Neural progenitor cell (in vitro differentiated cells): ENCODE measurements at regions not wholly inside any gene's neighbourhood (a gene's known extent, or its start where the extent isn't known, plus 50 kb on each side); places are given as distances from the start of the nearest gene placed in this dataset.

Source experiments
- DNase-seq: peaks from one replicate; pipeline ENCODE4 v3.0.0-alpha.2; 2016; ENCODE audit warnings: low spot score
- H2AFZ ChIP-seq: fragments of 200-600 bp; sonication (generic); replicated peaks from 2 replicates; pipeline ENCODE4 v1.6.1; 2016; ENCODE audit warnings: antibody characterized with exemption
- H3F3A ChIP-seq: fragments of 200-600 bp; sonication (generic); 2 replicates; pipeline ENCODE4 v1.6.1; 2016; ENCODE audit warnings: antibody characterized with exemption, low read depth
- H3K27ac ChIP-seq: fragments of 200-600 bp; sonication (generic); 2 replicates; pipeline ENCODE4 v1.5.1; 2016; ENCODE audit warnings: mild to moderate bottlenecking
- H3K27me3 ChIP-seq: fragments of 200-600 bp; sonication (generic); 2 replicates; pipeline ENCODE4 v1.6.1; 2016; ENCODE audit warnings: mild to moderate bottlenecking, moderate library complexity
- H3K36me3 ChIP-seq: fragments of 200-600 bp; sonication (generic); 2 replicates; pipeline ENCODE4 v1.5.1; 2016
- H3K4me1 ChIP-seq: fragments of 200-600 bp; sonication (generic); 2 replicates; pipeline ENCODE4 v1.6.1; 2016; ENCODE audit warnings: mixed run types
- H3K4me2 ChIP-seq: fragments of 200-600 bp; sonication (generic); 2 replicates; pipeline ENCODE4 v1.6.1; 2016
- H3K4me3 ChIP-seq: fragments of 200-600 bp; sonication (generic); 2 replicates; pipeline ENCODE4 v1.5.1; 2016
- H3K79me2 ChIP-seq: fragments of 200-600 bp; sonication (generic); 2 replicates; pipeline ENCODE4 v1.6.1; 2016; ENCODE audit warnings: low read depth
- H3K9ac ChIP-seq: fragments of 200-600 bp; sonication (generic); 2 replicates; pipeline ENCODE4 v1.6.1; 2016
- H3K9me3 ChIP-seq: fragments of 200-600 bp; sonication (generic); 2 replicates; pipeline ENCODE4 v1.5.1; 2016; ENCODE audit warnings: low read depth
- H4K20me1 ChIP-seq: fragments of 200-600 bp; sonication (generic); 2 replicates; pipeline ENCODE4 v1.6.1; 2016; ENCODE audit warnings: low read depth
- H3K27ac Mint-ChIP-seq: 3 replicates; pipeline ENCODE4 v1.8.0; 2021; ENCODE audit warnings: mixed read lengths
- H3K27me3 Mint-ChIP-seq: 2 replicates; pipeline ENCODE4 v1.8.0; 2022; ENCODE audit warnings: low read depth, mild to moderate bottlenecking, inconsistent platforms, moderate library complexity, mixed read lengths; ENCODE audit not compliant: insufficient read depth
- H3K36me3 Mint-ChIP-seq: 3 replicates; pipeline ENCODE4 v1.8.0; 2021; ENCODE audit warnings: mixed read lengths
- H3K4me1 Mint-ChIP-seq: 3 replicates; pipeline ENCODE4 v1.8.0; 2021; ENCODE audit warnings: mixed read lengths
- H3K4me3 Mint-ChIP-seq: 3 replicates; pipeline ENCODE4 v1.8.0; 2021; ENCODE audit warnings: mild to moderate bottlenecking, moderate library complexity, mixed read lengths
- H3K9me3 Mint-ChIP-seq: 3 replicates; pipeline ENCODE4 v1.8.0; 2020; ENCODE audit warnings: mixed read lengths
- EZH2 ChIP-seq: fragments of 200-600 bp; sonication (generic); IDR thresholded peaks from 2 replicates; pipeline ENCODE4 v1.6.1; 2017; ENCODE audit warnings: antibody characterized with exemption, mild to moderate bottlenecking, moderate library complexity
- EZH2phosphoT487 ChIP-seq: fragments of 200-600 bp; sonication (generic); IDR thresholded peaks from 2 replicates; pipeline ENCODE4 v1.6.1; 2017; ENCODE audit warnings: antibody characterized with exemption
- TF ChIP-seq, protein P1 (sequence below): fragments of 200-600 bp; sonication (generic); IDR thresholded peaks from 2 replicates; pipeline ENCODE4 v1.5.1; 2017; ENCODE audit warnings: antibody characterized with exemption, mild to moderate bottlenecking

DNA sequence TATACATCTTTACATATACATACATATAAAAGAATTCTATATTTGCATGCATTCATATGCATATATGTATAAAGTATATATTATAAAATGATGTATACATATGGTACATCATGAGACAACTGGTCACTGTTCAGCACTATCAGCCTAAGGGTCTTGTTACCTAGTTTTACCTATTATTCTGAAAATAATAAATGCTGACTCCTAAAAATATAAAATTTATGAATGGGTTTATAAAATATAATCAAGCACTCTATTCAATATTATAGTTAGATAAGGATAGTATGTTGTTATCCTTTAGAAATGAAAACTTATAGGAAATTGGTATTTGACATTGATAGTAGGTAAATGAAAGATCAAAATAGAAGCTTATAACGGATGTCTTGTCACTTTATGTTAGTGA lies 324.2 kb downstream of the GBA3 start:
- no peak for DNase-seq
- no peaks in the 10 kb centered on the region for H3K79me2 ChIP-seq
- no peaks in the 10 kb centered on the region for H3K9me3 Mint-ChIP-seq

DNA sequence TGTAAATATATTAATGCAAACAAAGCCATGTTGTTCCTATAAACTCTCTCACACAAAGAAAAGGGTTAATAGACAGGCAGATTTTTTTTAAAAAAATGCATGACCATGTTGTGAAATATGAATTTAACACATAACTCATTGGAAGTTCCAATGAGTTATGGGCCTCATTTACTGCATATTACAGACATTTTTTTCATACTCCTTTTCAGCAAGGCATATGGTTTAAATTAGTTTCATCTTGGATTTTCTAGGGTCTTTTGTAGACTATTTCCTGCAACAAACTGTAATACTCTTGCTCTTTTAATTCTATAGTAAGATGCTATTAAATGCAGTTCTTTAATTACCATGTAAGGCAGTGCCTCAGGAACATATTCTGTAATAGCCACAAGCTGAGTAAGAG lies 323.1 kb downstream of the GBA3 start:
- H3K36me3 Mint-ChIP-seq: no peaks in the 10 kb centered on the region
- H3K4me1 Mint-ChIP-seq: no peaks in the 10 kb centered on the region

More for the DNA sequence above, 324.2 kb downstream of the GBA3 start:
- Histone ChIP-seq H3K4me3 (no peak overlapping the region), H3K27me3 (no peaks in the 10 kb centered on the region), H3K9ac (no peak overlapping the region), H3K9me3 (no peaks in the 10 kb centered on the region), H4K20me1 (no peaks in the 10 kb centered on the region), H3F3A (no peaks in the 10 kb centered on the region), H3K27ac (no peak overlapping the region), H3K4me1 (no peaks in the 10 kb centered on the region), H3K36me3 (no peaks in the 10 kb centered on the region), H2AFZ (no peak overlapping the region), H3K4me2 (no peak overlapping the region)
- no peak for TF ChIP-seq EZH2phosphoT487
- TF ChIP-seq, protein P1, sequence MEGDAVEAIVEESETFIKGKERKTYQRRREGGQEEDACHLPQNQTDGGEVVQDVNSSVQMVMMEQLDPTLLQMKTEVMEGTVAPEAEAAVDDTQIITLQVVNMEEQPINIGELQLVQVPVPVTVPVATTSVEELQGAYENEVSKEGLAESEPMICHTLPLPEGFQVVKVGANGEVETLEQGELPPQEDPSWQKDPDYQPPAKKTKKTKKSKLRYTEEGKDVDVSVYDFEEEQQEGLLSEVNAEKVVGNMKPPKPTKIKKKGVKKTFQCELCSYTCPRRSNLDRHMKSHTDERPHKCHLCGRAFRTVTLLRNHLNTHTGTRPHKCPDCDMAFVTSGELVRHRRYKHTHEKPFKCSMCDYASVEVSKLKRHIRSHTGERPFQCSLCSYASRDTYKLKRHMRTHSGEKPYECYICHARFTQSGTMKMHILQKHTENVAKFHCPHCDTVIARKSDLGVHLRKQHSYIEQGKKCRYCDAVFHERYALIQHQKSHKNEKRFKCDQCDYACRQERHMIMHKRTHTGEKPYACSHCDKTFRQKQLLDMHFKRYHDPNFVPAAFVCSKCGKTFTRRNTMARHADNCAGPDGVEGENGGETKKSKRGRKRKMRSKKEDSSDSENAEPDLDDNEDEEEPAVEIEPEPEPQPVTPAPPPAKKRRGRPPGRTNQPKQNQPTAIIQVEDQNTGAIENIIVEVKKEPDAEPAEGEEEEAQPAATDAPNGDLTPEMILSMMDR: no peak
- TF ChIP-seq EZH2: no peak
- Mint-ChIP-seq H3K4me1 (peaks cover 2% of the 10 kb centered on the region), H3K4me3 (no peak overlapping the region), H3K27me3 (no peaks in the 10 kb centered on the region), H3K36me3 (no peaks in the 10 kb centered on the region), H3K27ac (no peak overlapping the region)

DNA sequence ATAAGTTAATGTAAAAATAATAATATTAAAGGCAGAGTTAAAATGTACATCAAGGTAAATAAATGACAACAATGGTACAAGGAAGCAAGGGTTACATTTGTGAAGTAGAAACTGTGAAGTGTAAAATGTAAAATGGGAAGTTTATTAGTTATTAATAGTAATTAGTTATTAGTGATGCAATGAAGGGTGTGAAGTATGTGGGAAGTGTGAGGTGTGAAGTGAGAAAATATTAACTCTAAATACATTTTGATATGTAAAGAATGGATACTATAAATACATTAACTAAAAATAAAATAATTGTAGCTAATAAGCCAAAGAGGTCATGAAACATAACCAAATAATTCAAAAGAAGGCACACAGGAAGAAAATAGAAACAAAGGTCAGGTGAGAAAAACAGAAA lies 316.4 kb downstream of the GBA3 start:
- Histone ChIP-seq H3K27ac (no peak overlapping the region), H3K4me1 (no peaks in the 10 kb centered on the region), H3K9me3 (no peaks in the 10 kb centered on the region), H3F3A (no peaks in the 10 kb centered on the region), H2AFZ (no peak overlapping the region), H3K4me3 (no peak overlapping the region), H3K36me3 (no peaks in the 10 kb centered on the region), H3K9ac (no peak overlapping the region), H4K20me1 (no peaks in the 10 kb centered on the region), H3K4me2 (no peak overlapping the region), H3K27me3 (no peaks in the 10 kb centered on the region), H3K79me2 (no peaks in the 10 kb centered on the region)
- Mint-ChIP-seq H3K4me1 (no peaks in the 10 kb centered on the region), H3K27me3 (no peaks in the 10 kb centered on the region), H3K27ac (no peak overlapping the region), H3K4me3 (no peak overlapping the region), H3K9me3 (peaks cover 2% of the 10 kb centered on the region), H3K36me3 (no peaks in the 10 kb centered on the region)
- TF ChIP-seq, protein P1: no peak
- TF ChIP-seq EZH2phosphoT487: no peak
- no peak for TF ChIP-seq EZH2
- no peak for DNase-seq

More for the DNA sequence above, 323.1 kb downstream of the GBA3 start:
- no peaks in the 10 kb centered on the region for H3K9me3 Mint-ChIP-seq
- no peak overlapping the region for H3K4me3 Mint-ChIP-seq
- Histone ChIP-seq H3K4me2 (no peak overlapping the region), H3F3A (no peaks in the 10 kb centered on the region), H4K20me1 (no peaks in the 10 kb centered on the region), H3K4me3 (no peak overlapping the region), H3K36me3 (no peaks in the 10 kb centered on the region), H3K9me3 (no peaks in the 10 kb centered on the region), H3K4me1 (no peaks in the 10 kb centered on the region), H3K27ac (no peak overlapping the region), H3K27me3 (no peaks in the 10 kb centered on the region), H3K9ac (no peak overlapping the region), H3K79me2 (no peaks in the 10 kb centered on the region), H2AFZ (no peak overlapping the region)
- no peak for DNase-seq
- H3K27me3 Mint-ChIP-seq: no peaks in the 10 kb centered on the region
- TF ChIP-seq, protein P1: no peak
- TF ChIP-seq EZH2phosphoT487: no peak
- no peak for TF ChIP-seq EZH2
- no peak overlapping the region for H3K27ac Mint-ChIP-seq

DNA sequence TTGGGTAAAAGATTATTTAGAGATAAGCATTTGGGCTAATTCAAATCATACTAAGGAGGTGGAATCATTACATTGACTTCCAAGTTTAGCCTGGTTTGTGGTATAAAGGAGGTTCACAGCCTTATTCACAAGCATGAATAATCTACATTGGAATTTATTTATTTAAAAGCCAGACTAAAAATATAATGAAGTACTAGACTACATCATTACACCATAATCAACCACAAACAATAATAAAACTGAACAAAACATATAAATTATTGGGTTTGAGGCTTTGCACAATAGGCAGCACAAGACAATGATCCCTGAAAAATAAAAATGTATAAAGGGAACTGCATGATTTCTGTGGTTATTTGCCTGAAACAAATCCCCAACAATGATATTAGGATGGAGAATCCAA lies 314.0 kb downstream of the GBA3 start:
- Histone ChIP-seq H3K4me2 (no peak overlapping the region), H3K4me1 (no peaks in the 10 kb centered on the region), H3K9ac (no peak overlapping the region), H3K27me3 (no peaks in the 10 kb centered on the region), H3K9me3 (no peaks in the 10 kb centered on the region), H4K20me1 (no peaks in the 10 kb centered on the region), H2AFZ (no peak overlapping the region), H3K27ac (no peak overlapping the region), H3K4me3 (no peak overlapping the region), H3F3A (no peaks in the 10 kb centered on the region), H3K36me3 (no peaks in the 10 kb centered on the region), H3K79me2 (no peaks in the 10 kb centered on the region)
- TF ChIP-seq, protein P1: no peak
- TF ChIP-seq EZH2phosphoT487: no peak
- TF ChIP-seq EZH2: no peak
- no peaks in the 10 kb centered on the region for H3K36me3 Mint-ChIP-seq
- no peak overlapping the region for H3K27ac Mint-ChIP-seq
- no peaks in the 10 kb centered on the region for H3K4me1 Mint-ChIP-seq
- peaks cover 2% of the 10 kb centered on the region for H3K9me3 Mint-ChIP-seq
- no peaks in the 10 kb centered on the region for H3K27me3 Mint-ChIP-seq
- no peak for DNase-seq
- no peak overlapping the region for H3K4me3 Mint-ChIP-seq
